ENCODE measurements at regions not wholly inside any gene's neighbourhood (a gene's known extent, or its start where the extent isn't known, plus 50 kb on each side); places are given as distances from the start of the nearest gene placed in this dataset.
"Not testable (repeated sequence)": the region's sequence is repeated elsewhere in the genome, so short reads cannot be mapped to it uniquely, and the experiment has no call there.

DNA sequence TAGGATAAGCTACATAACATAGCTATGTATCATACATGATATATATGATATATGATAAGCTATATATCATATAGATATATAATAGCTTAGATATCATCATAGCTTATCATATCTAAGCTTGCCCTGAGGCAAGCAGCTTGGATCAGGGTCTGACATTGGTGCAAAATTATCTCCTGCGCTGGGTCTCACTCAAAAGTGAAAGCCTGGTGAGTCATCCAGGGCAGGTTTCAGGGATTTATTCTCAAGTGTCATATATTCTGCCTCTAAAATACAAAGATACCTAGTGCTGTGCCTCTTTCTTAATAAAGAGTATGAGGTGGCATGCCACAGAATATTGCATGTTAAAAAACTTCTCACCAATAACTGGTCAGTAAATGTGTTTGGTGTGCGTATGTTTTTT, 105.9 kb downstream of the CDC14C start:
- Mint-ChIP-seq H3K9me3 (peaks cover 9% of the 10 kb centered on the region; the same call in 1 of the 2 replicates), H3K27ac (no peak overlapping the region), H3K36me3 (peaks cover 11% of the 10 kb centered on the region; the same call in 1 of the 2 replicates), H3K27me3 (ENCODE audit: low read depth) (no peaks in the 10 kb centered on the region), H3K4me3 (no peak overlapping the region), H3K4me1 (peaks cover 31% of the 10 kb centered on the region)
- ATAC-seq (no peak), DNase-seq (ENCODE audit: low spot score) (no peak)
- POLR2A ChIA-PET: no interaction called here
- TF ChIP-seq ZNF671 (CRISPR knock-in tag; IDR thresholded peaks at IDR 0.05) (no peak), ZNF138 (CRISPR knock-in tag; conservative IDR thresholded peaks at IDR 0.05) (no peak), MLX (CRISPR knock-in tag; IDR thresholded peaks at IDR 0.05) (no peak), ZNF219 (CRISPR knock-in tag; IDR thresholded peaks at IDR 0.05; ENCODE audit: borderline replicate concordance) (no peak), SP1 (CRISPR knock-in tag; conservative IDR thresholded peaks at IDR 0.05) (no peak), FOXP1 (CRISPR knock-in tag; IDR thresholded peaks at IDR 0.05; ENCODE audit: borderline replicate concordance) (no peak), HMGA2 (CRISPR knock-in tag; IDR thresholded peaks at IDR 0.05) (no peak), ZNF263 (CRISPR knock-in tag; IDR thresholded peaks at IDR 0.05; ENCODE audit: low read depth) (no peak), NR2C2 (CRISPR knock-in tag; IDR thresholded peaks at IDR 0.05) (no peak)
- TF ChIP-seq, protein P1, sequence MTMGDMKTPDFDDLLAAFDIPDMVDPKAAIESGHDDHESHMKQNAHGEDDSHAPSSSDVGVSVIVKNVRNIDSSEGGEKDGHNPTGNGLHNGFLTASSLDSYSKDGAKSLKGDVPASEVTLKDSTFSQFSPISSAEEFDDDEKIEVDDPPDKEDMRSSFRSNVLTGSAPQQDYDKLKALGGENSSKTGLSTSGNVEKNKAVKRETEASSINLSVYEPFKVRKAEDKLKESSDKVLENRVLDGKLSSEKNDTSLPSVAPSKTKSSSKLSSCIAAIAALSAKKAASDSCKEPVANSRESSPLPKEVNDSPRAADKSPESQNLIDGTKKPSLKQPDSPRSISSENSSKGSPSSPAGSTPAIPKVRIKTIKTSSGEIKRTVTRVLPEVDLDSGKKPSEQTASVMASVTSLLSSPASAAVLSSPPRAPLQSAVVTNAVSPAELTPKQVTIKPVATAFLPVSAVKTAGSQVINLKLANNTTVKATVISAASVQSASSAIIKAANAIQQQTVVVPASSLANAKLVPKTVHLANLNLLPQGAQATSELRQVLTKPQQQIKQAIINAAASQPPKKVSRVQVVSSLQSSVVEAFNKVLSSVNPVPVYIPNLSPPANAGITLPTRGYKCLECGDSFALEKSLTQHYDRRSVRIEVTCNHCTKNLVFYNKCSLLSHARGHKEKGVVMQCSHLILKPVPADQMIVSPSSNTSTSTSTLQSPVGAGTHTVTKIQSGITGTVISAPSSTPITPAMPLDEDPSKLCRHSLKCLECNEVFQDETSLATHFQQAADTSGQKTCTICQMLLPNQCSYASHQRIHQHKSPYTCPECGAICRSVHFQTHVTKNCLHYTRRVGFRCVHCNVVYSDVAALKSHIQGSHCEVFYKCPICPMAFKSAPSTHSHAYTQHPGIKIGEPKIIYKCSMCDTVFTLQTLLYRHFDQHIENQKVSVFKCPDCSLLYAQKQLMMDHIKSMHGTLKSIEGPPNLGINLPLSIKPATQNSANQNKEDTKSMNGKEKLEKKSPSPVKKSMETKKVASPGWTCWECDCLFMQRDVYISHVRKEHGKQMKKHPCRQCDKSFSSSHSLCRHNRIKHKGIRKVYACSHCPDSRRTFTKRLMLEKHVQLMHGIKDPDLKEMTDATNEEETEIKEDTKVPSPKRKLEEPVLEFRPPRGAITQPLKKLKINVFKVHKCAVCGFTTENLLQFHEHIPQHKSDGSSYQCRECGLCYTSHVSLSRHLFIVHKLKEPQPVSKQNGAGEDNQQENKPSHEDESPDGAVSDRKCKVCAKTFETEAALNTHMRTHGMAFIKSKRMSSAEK (CRISPR knock-in tag; IDR thresholded peaks at IDR 0.05; ENCODE audit: borderline replicate concordance): no peak
- TF ChIP-seq, protein P2, sequence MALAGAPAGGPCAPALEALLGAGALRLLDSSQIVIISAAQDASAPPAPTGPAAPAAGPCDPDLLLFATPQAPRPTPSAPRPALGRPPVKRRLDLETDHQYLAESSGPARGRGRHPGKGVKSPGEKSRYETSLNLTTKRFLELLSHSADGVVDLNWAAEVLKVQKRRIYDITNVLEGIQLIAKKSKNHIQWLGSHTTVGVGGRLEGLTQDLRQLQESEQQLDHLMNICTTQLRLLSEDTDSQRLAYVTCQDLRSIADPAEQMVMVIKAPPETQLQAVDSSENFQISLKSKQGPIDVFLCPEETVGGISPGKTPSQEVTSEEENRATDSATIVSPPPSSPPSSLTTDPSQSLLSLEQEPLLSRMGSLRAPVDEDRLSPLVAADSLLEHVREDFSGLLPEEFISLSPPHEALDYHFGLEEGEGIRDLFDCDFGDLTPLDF (CRISPR knock-in tag; IDR thresholded peaks at IDR 0.05): no peak
- CTCF ChIA-PET: interaction anchor here (1.1 kb wide), 1 partner anchor 29 kb away, joined by 4 read pairs; no protein-coding TSS in a partner anchor

GRCh38 chr7:49033140-49033539, 108.8 kb downstream of the CDC14C start:
- CTCF ChIA-PET; H3K9me3 Mint-ChIP-seq; H3K4me3 Mint-ChIP-seq; ATAC-seq; POLR2A ChIA-PET; H3K36me3 Mint-ChIP-seq; H3K27ac Mint-ChIP-seq; H3K27me3 Mint-ChIP-seq (ENCODE audit: low read depth); DNase-seq (ENCODE audit: low spot score): not testable (repeated sequence)
- H3K4me1 Mint-ChIP-seq: peaks cover 43% of the 10 kb centered on the region

DNA sequence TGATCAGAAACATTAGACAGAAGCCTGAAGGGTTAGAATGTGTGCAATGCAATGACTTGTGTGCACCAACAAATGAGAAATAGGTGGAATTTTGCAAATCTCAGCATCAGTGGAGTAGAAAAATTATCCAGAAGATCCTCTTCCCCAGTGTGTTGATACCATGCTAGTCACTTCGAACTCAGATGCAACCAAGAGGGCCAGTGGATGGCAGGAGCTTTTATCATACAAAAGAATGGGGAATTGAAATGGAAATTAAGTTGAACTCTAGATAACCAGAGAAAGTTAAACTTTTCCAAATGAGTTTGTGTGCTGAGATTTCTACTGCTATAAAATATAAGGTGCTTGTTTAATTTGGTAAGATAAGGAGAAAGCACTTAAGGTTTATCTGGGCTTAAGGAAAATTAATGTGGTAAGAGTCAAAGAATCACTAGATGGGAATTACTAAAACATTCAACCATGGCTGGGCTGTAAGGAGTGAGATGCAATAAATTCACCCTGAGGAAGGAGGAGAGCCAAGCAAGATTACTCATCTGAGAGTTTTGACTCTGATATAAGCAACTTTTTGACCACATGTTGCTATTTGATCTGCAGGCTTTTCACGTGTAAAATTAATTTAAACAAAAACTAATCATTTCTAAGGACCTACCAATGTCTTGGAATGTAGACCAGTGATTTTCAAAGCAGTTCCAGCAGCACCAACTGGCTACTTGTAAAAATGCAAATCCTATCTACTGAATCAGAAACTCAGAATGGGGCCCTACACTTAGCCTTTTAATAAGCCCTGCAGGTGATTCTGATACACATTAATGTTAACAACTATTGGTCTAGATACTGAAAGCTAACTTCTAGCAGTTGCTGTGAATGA, 113.2 kb downstream of the CDC14C start:
- H3K36me3 Mint-ChIP-seq: peaks cover 2% of the 10 kb centered on the region; the same call in 1 of the 2 replicates
- POLR2A ChIA-PET: no interaction called here
- peaks cover 48% of the 10 kb centered on the region for H3K4me1 Mint-ChIP-seq
- H3K27ac Mint-ChIP-seq: peak overlapping the region; percentile 94
- H3K27me3 Mint-ChIP-seq (ENCODE audit: low read depth): no peaks in the 10 kb centered on the region
- peaks cover 10% of the 10 kb centered on the region for H3K9me3 Mint-ChIP-seq
- ATAC-seq (peak; percentile 69), DNase-seq (ENCODE audit: low spot score) (no peak)
- CTCF ChIA-PET: interaction anchor here (0.7 to 1.2 kb wide), 6 partner anchors 14 to 207 kb away, joined by 3 to 6 read pairs (median 4); no protein-coding TSS in a partner anchor
- peak overlapping the region; percentile 30 for H3K4me3 Mint-ChIP-seq
- TF ChIP-seq SOX15 (CRISPR knock-in tag; IDR thresholded peaks at IDR 0.05) (no peak), HMGA2 (CRISPR knock-in tag; IDR thresholded peaks at IDR 0.05) (no peak), IRF2 (CRISPR knock-in tag; IDR thresholded peaks at IDR 0.05; ENCODE audit: borderline replicate concordance, low read depth) (no peak), SMAD3 (CRISPR knock-in tag; IDR thresholded peaks at IDR 0.05; ENCODE audit: borderline replicate concordance) (no peak), FOXJ3 (CRISPR knock-in tag; IDR thresholded peaks at IDR 0.05; ENCODE audit: borderline replicate concordance) (no peak)
- TF ChIP-seq, protein P3, sequence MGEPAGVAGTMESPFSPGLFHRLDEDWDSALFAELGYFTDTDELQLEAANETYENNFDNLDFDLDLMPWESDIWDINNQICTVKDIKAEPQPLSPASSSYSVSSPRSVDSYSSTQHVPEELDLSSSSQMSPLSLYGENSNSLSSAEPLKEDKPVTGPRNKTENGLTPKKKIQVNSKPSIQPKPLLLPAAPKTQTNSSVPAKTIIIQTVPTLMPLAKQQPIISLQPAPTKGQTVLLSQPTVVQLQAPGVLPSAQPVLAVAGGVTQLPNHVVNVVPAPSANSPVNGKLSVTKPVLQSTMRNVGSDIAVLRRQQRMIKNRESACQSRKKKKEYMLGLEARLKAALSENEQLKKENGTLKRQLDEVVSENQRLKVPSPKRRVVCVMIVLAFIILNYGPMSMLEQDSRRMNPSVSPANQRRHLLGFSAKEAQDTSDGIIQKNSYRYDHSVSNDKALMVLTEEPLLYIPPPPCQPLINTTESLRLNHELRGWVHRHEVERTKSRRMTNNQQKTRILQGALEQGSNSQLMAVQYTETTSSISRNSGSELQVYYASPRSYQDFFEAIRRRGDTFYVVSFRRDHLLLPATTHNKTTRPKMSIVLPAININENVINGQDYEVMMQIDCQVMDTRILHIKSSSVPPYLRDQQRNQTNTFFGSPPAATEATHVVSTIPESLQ (CRISPR knock-in tag; IDR thresholded peaks at IDR 0.05): no peak
- TF ChIP-seq, protein P4, sequence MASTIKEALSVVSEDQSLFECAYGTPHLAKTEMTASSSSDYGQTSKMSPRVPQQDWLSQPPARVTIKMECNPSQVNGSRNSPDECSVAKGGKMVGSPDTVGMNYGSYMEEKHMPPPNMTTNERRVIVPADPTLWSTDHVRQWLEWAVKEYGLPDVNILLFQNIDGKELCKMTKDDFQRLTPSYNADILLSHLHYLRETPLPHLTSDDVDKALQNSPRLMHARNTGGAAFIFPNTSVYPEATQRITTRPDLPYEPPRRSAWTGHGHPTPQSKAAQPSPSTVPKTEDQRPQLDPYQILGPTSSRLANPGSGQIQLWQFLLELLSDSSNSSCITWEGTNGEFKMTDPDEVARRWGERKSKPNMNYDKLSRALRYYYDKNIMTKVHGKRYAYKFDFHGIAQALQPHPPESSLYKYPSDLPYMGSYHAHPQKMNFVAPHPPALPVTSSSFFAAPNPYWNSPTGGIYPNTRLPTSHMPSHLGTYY (CRISPR knock-in tag; IDR thresholded peaks at IDR 0.05): no peak
